ENCODE measurements at regions not wholly inside any gene's neighbourhood (a gene's known extent, or its start where the extent isn't known, plus 50 kb on each side); places are given as distances from the start of the nearest gene placed in this dataset.

GRCh38 chr10:107619139-107619538 lies 454.6 kb upstream of the SORCS1 start:
- H3K4me3 ChIP-seq (ENCODE audit: low read length) = no peak overlapping the region

GRCh38 chr10:107618504-107618994 lies 454.0 kb upstream of the SORCS1 start:
- Histone ChIP-seq H3K36me3 (ENCODE audit: insufficient read depth, low read length) (no peaks in the 10 kb centered on the region), H3K27ac (ENCODE audit: low read length) (no peak overlapping the region), H3K27me3 (ENCODE audit: insufficient read depth, low read depth, low read length) (no peaks in the 10 kb centered on the region)
- TF ChIP-seq POLR2AphosphoS5 (IDR thresholded peaks at IDR 0.05) = no peak
- TF ChIP-seq CTCF (IDR thresholded peaks at IDR 0.05; ENCODE audit: poor library complexity, severe bottlenecking) = no peak
- no peak for TF ChIP-seq SMC3 (conservative IDR thresholded peaks at IDR 0.05; ENCODE audit: poor library complexity)
- no peak for TF ChIP-seq TAF1 (IDR thresholded peaks at IDR 0.05; ENCODE audit: low read depth)
- TF ChIP-seq REST (IDR thresholded peaks at IDR 0.05; ENCODE audit: borderline replicate concordance) = no peak
- TF ChIP-seq RAD21 (conservative IDR thresholded peaks at IDR 0.05) = no peak
- no peak for TF ChIP-seq MXI1 (conservative IDR thresholded peaks at IDR 0.05; ENCODE audit: poor library complexity, severe bottlenecking)

More at GRCh38 chr10:107619139-107619538, 454.6 kb upstream of the SORCS1 start:
- H3K4me2 ChIP-seq (ENCODE audit: low read length) = no peak overlapping the region
- no peaks in the 10 kb centered on the region for H3K9me2 ChIP-seq (ENCODE audit: insufficient read depth, low read length)
- no peak overlapping the region for H3K27ac ChIP-seq (ENCODE audit: low read length)
- H4K20me1 ChIP-seq (ENCODE audit: insufficient read depth) = no peaks in the 10 kb centered on the region
- H3K9ac ChIP-seq (ENCODE audit: low read length) = no peak overlapping the region
- H3K36me3 ChIP-seq (ENCODE audit: insufficient read depth, low read length) = no peaks in the 10 kb centered on the region
- H3K27me3 ChIP-seq (ENCODE audit: insufficient read depth, low read depth, low read length) = no peaks in the 10 kb centered on the region
- no peaks in the 10 kb centered on the region for H3K9me3 ChIP-seq (ENCODE audit: low read length)
- no peaks in the 10 kb centered on the region for H3K79me2 ChIP-seq (replicated peaks; ENCODE audit: insufficient read depth, low read length)
- TF ChIP-seq RAD21 (conservative IDR thresholded peaks at IDR 0.05) (no peak), MXI1 (conservative IDR thresholded peaks at IDR 0.05; ENCODE audit: poor library complexity, severe bottlenecking) (no peak), SMC3 (conservative IDR thresholded peaks at IDR 0.05; ENCODE audit: poor library complexity) (no peak), TAF1 (IDR thresholded peaks at IDR 0.05; ENCODE audit: low read depth) (no peak), EP300 (conservative IDR thresholded peaks at IDR 0.05; ENCODE audit: poor library complexity, severe bottlenecking) (no peak), EZH2 (IDR thresholded peaks at IDR 0.05; ENCODE audit: borderline replicate concordance, insufficient read depth, low read length, poor library complexity, severe bottlenecking) (no peak), REST (IDR thresholded peaks at IDR 0.05; ENCODE audit: borderline replicate concordance) (no peak), CTCF (IDR thresholded peaks at IDR 0.05; ENCODE audit: poor library complexity, severe bottlenecking) (no peak), POLR2AphosphoS5 (IDR thresholded peaks at IDR 0.05) (no peak)
- no peak overlapping the region for H2AFZ ChIP-seq (ENCODE audit: low read depth, low read length)
- no peaks in the 10 kb centered on the region for H3F3A ChIP-seq (ENCODE audit: insufficient read depth, low read length, poor library complexity, severe bottlenecking)

More at GRCh38 chr10:107618504-107618994, 454.0 kb upstream of the SORCS1 start:
- Histone ChIP-seq H2AFZ (ENCODE audit: low read depth, low read length) (no peak overlapping the region), H3K9me3 (ENCODE audit: low read length) (no peaks in the 10 kb centered on the region), H3K9ac (ENCODE audit: low read length) (no peak overlapping the region), H3K4me3 (ENCODE audit: low read length) (no peak overlapping the region), H3K4me2 (ENCODE audit: low read length) (no peak overlapping the region), H3F3A (ENCODE audit: insufficient read depth, low read length, poor library complexity, severe bottlenecking) (no peaks in the 10 kb centered on the region), H3K9me2 (ENCODE audit: insufficient read depth, low read length) (no peaks in the 10 kb centered on the region), H4K20me1 (ENCODE audit: insufficient read depth) (no peaks in the 10 kb centered on the region), H3K79me2 (replicated peaks; ENCODE audit: insufficient read depth, low read length) (no peaks in the 10 kb centered on the region)
